ENCODE measurements at regions not wholly inside any gene's neighbourhood (a gene's known extent, or its start where the extent isn't known, plus 50 kb on each side); places are given as distances from the start of the nearest gene placed in this dataset.
"Not testable (repeated sequence)": the region's sequence is repeated elsewhere in the genome, so short reads cannot be mapped to it uniquely, and the experiment has no call there.

DNA sequence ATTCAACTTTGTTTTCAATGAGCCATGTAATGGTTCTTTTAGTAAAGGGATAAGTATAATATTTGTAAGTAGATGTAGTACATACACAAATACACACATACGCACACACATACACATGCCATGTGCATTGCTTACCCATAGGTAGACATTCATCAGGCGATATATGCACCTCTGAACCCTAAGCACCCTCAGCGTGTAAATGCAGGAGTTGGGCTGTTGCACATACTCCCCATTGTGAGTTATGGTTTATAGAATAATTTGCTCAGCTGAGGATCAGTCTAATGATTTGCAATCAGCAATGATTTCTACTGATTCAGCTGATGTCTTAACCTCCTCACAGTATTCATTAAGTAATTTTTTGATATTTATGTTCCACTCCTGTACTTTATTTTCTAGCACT lies 217.6 kb upstream of the ETAA1 start:
- Mint-ChIP-seq H3K27me3 (ENCODE audit: low read depth, poor library complexity) (no peaks in the 10 kb centered on the region), H3K27ac (no peak overlapping the region), H3K4me1 (no peaks in the 10 kb centered on the region), H3K9me3 (peaks cover 5% of the 10 kb centered on the region), H3K4me3 (no peak overlapping the region), H3K36me3 (ENCODE audit: low read depth) (peaks cover 4% of the 10 kb centered on the region)
- no peak for DNase-seq
- TF ChIP-seq, protein P1, sequence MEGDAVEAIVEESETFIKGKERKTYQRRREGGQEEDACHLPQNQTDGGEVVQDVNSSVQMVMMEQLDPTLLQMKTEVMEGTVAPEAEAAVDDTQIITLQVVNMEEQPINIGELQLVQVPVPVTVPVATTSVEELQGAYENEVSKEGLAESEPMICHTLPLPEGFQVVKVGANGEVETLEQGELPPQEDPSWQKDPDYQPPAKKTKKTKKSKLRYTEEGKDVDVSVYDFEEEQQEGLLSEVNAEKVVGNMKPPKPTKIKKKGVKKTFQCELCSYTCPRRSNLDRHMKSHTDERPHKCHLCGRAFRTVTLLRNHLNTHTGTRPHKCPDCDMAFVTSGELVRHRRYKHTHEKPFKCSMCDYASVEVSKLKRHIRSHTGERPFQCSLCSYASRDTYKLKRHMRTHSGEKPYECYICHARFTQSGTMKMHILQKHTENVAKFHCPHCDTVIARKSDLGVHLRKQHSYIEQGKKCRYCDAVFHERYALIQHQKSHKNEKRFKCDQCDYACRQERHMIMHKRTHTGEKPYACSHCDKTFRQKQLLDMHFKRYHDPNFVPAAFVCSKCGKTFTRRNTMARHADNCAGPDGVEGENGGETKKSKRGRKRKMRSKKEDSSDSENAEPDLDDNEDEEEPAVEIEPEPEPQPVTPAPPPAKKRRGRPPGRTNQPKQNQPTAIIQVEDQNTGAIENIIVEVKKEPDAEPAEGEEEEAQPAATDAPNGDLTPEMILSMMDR (IDR thresholded peaks at IDR 0.05) = no peak

DNA sequence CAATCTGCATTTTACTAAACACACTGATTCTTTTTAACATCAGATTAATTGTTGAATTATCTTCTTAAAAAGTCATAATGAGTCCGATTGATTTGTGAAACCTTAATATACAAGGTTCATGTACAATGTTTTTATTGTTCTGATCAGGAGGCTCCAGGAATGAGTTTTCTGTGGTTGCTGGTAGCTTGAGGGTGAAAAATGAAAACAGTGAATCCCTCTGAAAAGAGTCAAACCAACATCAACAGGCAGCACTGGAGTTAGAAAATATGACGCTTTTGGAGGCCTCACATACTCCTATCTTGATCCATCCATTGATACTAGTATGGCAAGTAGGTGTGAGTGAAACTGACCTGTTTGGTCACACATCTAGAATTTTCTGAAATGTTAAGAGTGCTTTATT lies 216.3 kb upstream of the ETAA1 start:
- Mint-ChIP-seq H3K9me3 (peaks cover 5% of the 10 kb centered on the region), H3K27me3 (ENCODE audit: low read depth, poor library complexity) (no peaks in the 10 kb centered on the region), H3K4me1 (peaks cover 2% of the 10 kb centered on the region), H3K4me3 (no peak overlapping the region), H3K36me3 (ENCODE audit: low read depth) (peaks cover 4% of the 10 kb centered on the region), H3K27ac (no peak overlapping the region)
- DNase-seq = no peak
- TF ChIP-seq, protein P1 (IDR thresholded peaks at IDR 0.05) = no peak

DNA sequence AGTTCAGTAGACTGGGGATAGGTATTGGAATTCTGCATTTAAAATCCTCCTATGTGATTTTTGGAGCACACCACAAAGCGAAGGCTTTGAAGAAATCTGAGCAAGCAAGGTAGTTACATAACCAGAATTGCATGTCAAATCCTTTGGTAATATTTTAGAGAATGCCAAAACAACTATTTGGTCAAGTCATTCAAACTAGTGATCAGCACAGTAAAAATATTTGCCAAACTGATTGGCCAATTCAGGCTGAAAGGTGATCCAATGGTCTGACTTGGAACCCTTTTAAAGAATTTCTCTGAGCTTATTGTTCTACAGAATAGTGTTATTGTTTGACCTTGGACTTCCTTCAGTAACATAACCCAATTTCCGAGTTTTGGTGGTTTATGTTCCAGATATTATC lies 214.2 kb upstream of the ETAA1 start:
- Mint-ChIP-seq H3K4me3 (no peak overlapping the region), H3K36me3 (ENCODE audit: low read depth) (no peaks in the 10 kb centered on the region), H3K4me1 (peaks cover 18% of the 10 kb centered on the region), H3K9me3 (no peaks in the 10 kb centered on the region), H3K27ac (no peak overlapping the region), H3K27me3 (ENCODE audit: low read depth, poor library complexity) (no peaks in the 10 kb centered on the region)
- no peak for DNase-seq
- TF ChIP-seq, protein P1 (IDR thresholded peaks at IDR 0.05) = no peak

DNA sequence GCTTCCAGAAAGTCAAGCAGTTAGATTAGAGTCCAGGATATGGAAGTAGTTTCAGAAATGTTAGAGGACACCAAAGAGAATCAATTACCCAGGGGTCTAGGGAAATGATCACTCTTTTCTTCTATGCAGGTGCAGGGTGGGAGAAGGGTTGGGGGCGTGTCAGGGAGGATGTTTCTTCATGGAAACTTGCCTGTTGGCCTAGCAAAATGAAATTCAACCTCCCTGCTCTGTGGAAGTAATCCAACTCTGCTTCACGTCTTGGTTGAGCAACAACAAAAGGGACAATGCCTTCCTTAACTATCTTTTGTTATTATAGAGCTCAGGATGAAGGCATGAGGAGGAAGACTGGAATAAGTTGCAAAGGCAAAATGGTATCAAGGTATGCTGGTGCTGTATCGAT lies 210.8 kb upstream of the ETAA1 start:
- no peak overlapping the region for H3K4me3 Mint-ChIP-seq
- H3K27ac Mint-ChIP-seq = peak overlapping the region; percentile 12
- H3K9me3 Mint-ChIP-seq = peaks cover 12% of the 10 kb centered on the region
- no peak for DNase-seq
- TF ChIP-seq, protein P1 (IDR thresholded peaks at IDR 0.05) = no peak
- peaks cover 25% of the 10 kb centered on the region for H3K4me1 Mint-ChIP-seq
- no peaks in the 10 kb centered on the region for H3K36me3 Mint-ChIP-seq (ENCODE audit: low read depth)
- H3K27me3 Mint-ChIP-seq (ENCODE audit: low read depth, poor library complexity) = no peaks in the 10 kb centered on the region

DNA sequence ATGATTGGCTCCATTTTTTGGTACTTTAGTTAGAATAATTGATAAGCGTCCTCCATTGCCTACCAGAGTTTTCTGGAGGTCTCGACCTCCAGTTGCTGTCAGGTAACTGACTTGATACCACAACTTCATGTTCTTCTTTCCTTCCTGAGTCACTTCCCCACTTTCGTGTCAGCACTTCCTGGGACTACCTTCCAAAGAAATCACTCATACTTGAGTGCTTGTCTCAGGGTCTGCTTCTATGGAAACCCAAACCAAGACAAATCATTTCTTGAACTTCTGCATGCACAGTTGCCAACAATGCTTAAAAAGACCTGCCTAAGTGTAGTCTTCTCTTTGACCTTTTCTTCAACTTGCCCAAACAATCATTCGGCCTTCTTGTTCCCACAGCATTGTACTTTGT lies 210.3 kb upstream of the ETAA1 start:
- Mint-ChIP-seq H3K4me1 (peaks cover 25% of the 10 kb centered on the region), H3K36me3 (ENCODE audit: low read depth) (no peaks in the 10 kb centered on the region), H3K27ac (peak overlapping the region; percentile 28), H3K9me3 (peaks cover 16% of the 10 kb centered on the region), H3K27me3 (ENCODE audit: low read depth, poor library complexity) (no peaks in the 10 kb centered on the region), H3K4me3 (no peak overlapping the region)
- no peak for DNase-seq
- TF ChIP-seq, protein P1 (IDR thresholded peaks at IDR 0.05) = no peak

DNA sequence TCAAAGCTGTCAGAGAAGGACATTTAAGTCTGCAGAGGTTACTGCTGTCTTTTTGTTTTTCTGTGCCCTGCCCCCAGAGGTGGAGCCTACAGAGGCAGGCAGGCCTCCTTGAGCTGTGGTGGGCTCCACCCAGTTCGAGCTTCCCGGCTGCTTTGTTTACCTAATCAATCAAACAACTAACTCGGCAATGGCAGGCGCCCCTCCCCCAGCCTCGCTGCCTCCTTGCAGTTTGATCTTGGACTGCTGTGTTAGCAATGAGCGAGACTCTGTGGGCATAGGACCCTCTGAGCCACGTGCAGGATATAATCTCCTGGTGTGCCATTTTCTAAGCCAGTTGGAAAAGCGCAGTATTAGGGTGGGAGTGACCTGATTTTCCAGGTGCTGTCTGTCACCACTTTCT lies 201.8 kb upstream of the ETAA1 start:
- peaks cover 38% of the 10 kb centered on the region for H3K36me3 Mint-ChIP-seq (ENCODE audit: low read depth)
- not testable (repeated sequence) for H3K27me3 Mint-ChIP-seq (ENCODE audit: low read depth, poor library complexity); H3K27ac Mint-ChIP-seq; H3K4me1 Mint-ChIP-seq; H3K4me3 Mint-ChIP-seq; DNase-seq
- H3K9me3 Mint-ChIP-seq = peaks cover 51% of the 10 kb centered on the region

All from nephron progenitor cell (in vitro differentiated cells).